ENCODE measurements at regions not wholly inside any gene's neighbourhood (a gene's known extent, or its start where the extent isn't known, plus 50 kb on each side); places are given as distances from the start of the nearest gene placed in this dataset.

DNA sequence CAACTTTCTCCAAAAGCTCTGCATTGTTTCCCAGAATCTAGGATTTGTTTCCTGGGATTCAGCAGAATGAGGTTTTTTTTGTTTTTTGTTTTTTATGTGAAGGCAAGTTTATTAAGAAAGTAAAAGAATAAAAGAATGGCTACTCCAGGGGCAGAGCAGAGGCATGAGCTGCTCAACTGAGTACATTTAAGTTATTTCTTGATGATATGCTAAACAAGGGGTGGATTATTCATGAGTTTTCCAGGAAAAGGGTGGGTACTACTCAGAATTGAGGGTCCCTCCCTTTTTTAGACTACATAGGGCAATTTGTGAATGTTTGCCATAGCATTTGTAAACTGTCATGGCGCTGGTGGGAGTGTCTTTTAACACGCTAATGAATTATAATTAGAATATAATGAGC lies 292.5 kb upstream of the SGK1 start:
- no peak for TF ChIP-seq POLR2A (IDR thresholded peaks at IDR 0.05)
- TF ChIP-seq, protein P1, sequence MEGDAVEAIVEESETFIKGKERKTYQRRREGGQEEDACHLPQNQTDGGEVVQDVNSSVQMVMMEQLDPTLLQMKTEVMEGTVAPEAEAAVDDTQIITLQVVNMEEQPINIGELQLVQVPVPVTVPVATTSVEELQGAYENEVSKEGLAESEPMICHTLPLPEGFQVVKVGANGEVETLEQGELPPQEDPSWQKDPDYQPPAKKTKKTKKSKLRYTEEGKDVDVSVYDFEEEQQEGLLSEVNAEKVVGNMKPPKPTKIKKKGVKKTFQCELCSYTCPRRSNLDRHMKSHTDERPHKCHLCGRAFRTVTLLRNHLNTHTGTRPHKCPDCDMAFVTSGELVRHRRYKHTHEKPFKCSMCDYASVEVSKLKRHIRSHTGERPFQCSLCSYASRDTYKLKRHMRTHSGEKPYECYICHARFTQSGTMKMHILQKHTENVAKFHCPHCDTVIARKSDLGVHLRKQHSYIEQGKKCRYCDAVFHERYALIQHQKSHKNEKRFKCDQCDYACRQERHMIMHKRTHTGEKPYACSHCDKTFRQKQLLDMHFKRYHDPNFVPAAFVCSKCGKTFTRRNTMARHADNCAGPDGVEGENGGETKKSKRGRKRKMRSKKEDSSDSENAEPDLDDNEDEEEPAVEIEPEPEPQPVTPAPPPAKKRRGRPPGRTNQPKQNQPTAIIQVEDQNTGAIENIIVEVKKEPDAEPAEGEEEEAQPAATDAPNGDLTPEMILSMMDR (IDR thresholded peaks at IDR 0.05): no peak
- Histone ChIP-seq H3K27me3 (no peaks in the 10 kb centered on the region), H3K9me3 (no peaks in the 10 kb centered on the region), H3K36me3 (no peaks in the 10 kb centered on the region), H3K4me3 (no peak overlapping the region), H3K4me1 (peaks cover 0 to 14% (median 4%) of the 10 kb centered on the region in 12 donors), H3K27ac (no peak overlapping the region)
- DNase-seq (no peak), ATAC-seq (no peak)
- 93 to 96% (median 94%) methylated on average over 2 of the region's 2 CpGs for WGBS, 4 donors
- intact Hi-C loops (cut with DNase I): loop anchor here in 1 of 10 donors (10.0 kb wide), 1 partner anchor 46 kb away; no protein-coding TSS in a partner anchor

DNA sequence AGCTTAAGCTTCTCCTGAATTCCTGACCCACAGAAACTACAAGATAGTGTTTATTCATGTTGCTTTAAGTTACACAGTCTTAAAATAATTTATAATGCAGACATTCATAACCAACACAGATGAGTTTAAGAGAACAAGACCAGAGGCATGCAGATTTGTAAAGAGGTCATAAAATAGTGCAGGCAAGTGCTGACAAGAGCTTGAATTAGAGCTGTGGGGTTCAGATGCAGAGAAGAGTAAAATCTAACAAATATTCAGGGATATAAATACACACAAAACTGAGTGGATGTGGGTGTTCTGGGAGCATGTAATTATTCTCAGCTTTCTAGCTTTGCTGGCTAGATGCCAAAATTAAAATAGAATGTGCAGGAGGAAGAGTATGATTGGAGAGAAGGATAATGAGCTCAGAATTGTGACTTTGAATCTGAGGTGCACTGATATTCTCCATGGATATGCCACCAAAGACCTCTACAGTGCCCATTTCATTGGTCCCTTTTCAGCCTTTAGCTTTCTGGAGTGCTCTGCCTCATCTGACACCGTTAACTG lies 291.9 kb upstream of the SGK1 start:
- H3K4me3 ChIP-seq: no peak overlapping the region
- ATAC-seq: no peak

DNA sequence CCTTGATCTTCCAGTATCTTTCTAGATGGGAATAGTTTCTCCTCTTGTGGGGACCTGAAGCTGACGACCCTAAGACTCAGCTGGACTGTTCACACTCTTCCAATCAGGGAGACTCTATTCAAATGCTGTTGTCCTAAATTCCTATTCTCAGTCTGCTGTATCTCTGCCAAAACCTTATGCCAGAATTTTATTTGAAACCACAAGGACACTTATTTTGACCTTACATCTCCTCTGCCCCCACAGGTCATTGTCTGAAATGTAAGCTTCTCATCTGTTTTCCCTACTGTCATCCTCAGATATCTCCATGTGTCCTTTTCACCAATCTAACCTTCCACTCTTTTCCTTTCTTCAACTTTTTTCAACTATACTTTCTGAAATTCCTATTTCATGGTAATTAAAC lies 289.5 kb upstream of the SGK1 start:
- Histone ChIP-seq H3K27ac (no peak overlapping the region), H3K36me3 (no peaks in the 10 kb centered on the region), H3K4me1 (peaks cover 0 to 14% (median 4%) of the 10 kb centered on the region in 12 donors), H3K27me3 (no peaks in the 10 kb centered on the region), H3K9me3 (no peaks in the 10 kb centered on the region), H3K4me3 (no peak overlapping the region)
- ATAC-seq (no peak), DNase-seq (no peak)
- TF ChIP-seq, protein P1 (IDR thresholded peaks at IDR 0.05): no peak
- TF ChIP-seq POLR2A (IDR thresholded peaks at IDR 0.05): no peak
- intact Hi-C loops (cut with DNase I): no loop called here
- WGBS, 4 donors: 43 to 61% (median 48%) methylated on average over 1 of the region's 1 CpG

More for the DNA sequence above, 291.9 kb upstream of the SGK1 start:
- H3K27ac ChIP-seq: no peak overlapping the region
- TF ChIP-seq, protein P1 (IDR thresholded peaks at IDR 0.05): no peak
- no peak for TF ChIP-seq POLR2A (IDR thresholded peaks at IDR 0.05)
- no peaks in the 10 kb centered on the region for H3K27me3 ChIP-seq
- no peak for DNase-seq
- H3K36me3 ChIP-seq: no peaks in the 10 kb centered on the region
- WGBS, 4 donors: 88 to 94% (median 89%) methylated on average over 1 of the region's 1 CpG
- H3K9me3 ChIP-seq: no peaks in the 10 kb centered on the region
- intact Hi-C loops (cut with DNase I): loop anchor here in 1 of 10 donors (10.0 kb wide), 1 partner anchor 45 kb away; no protein-coding TSS in a partner anchor
- peaks cover 0 to 14% (median 4%) of the 10 kb centered on the region in 12 donors for H3K4me1 ChIP-seq

DNA sequence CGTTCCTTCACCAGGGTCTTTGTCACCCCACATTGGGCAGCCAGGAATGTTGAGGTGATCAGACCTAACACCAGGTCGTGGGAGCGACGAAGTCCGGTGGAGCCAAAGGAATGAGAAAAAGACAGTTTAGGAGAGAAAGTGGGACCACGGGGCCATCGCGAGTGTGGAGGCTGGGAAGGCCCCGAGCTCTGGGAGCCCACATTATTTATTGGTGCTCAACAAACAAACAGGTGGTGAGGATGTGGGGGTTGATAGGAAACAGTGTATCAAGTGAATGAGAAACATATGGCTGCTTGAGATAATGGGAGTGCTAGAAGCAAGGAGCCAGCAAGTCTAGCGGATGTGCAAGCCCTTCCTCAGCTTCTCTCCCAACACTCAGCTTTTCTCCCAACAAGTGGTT lies 287.1 kb upstream of the SGK1 start:
- peaks cover 0 to 7% (median 2%) of the 10 kb centered on the region in 12 donors for H3K4me1 ChIP-seq
- TF ChIP-seq, protein P1 (IDR thresholded peaks at IDR 0.05): no peak
- no peak for TF ChIP-seq POLR2A (IDR thresholded peaks at IDR 0.05)
- WGBS, 4 donors: 92 to 95% (median 92%) methylated on average over 10 of the region's 10 CpGs
- DNase-seq (no peak), ATAC-seq (no peak)
- no peak overlapping the region for H3K4me3 ChIP-seq
- no peak overlapping the region for H3K27ac ChIP-seq
- intact Hi-C loops (cut with DNase I): no loop called here
- H3K36me3 ChIP-seq: no peaks in the 10 kb centered on the region
- H3K9me3 ChIP-seq: peaks cover 0 to 17% (median 8%) of the 10 kb centered on the region in 12 donors
- no peaks in the 10 kb centered on the region for H3K27me3 ChIP-seq

Data from heart left ventricle (tissue), 16 donors.